B cell (primary cell): ENCODE measurements at regions not wholly inside any gene's neighbourhood (a gene's known extent, or its start where the extent isn't known, plus 50 kb on each side); places are given as distances from the start of the nearest gene placed in this dataset.

ENCODE experiments used
- ATAC-seq: fragments of 200-7000 bp; cut with Tn5 transposase; one replicate; pipeline ENCODE4 v1.10.0; 2021; ENCODE audit warnings: low read depth, mild to moderate bottlenecking, moderate number of reproducible peaks, moderate library complexity
- CTCF ChIA-PET: fragments of 350-600 bp; sonication (Branson Sonifier 250); formaldehyde crosslinking; loops from one replicate; lab custom pipeline; 2021; ENCODE audit warnings: antibody characterized with exemption, inconsistent platforms; lab: Charles Lee
- POLR2A ChIA-PET: fragments of 350-600 bp; sonication (Branson Sonifier 250); formaldehyde crosslinking; loops from one replicate; lab custom pipeline; 2021; ENCODE audit warnings: antibody characterized with exemption; lab: Charles Lee
- DNase-seq: peaks from one replicate; pipeline ENCODE4 v3.0.0; 2013
- H2AFZ ChIP-seq: 2 replicates; pipeline ENCODE4 v1.6.1; 2012; ENCODE audit warnings: mild to moderate bottlenecking, low read depth, low read length; ENCODE audit not compliant: insufficient read depth, poor library complexity, severe bottlenecking
- H3K27ac ChIP-seq, 2 donors: 1 replicate in 1 of 2; 2 replicates in 1 of 2; pipeline ENCODE4 v1.5.1; 2012 to 2013; ENCODE audit warnings: low read length in 2 of 2, mild to moderate bottlenecking in 2 of 2, moderate library complexity in 1 of 2
- H3K27me3 ChIP-seq, 4 experiments: fragments of 200-600 bp in 1 of 4; sonication (generic) in 1 of 4; replicated peaks in 1 of 4; 1 replicate in 2 of 4; 2 replicates in 2 of 4; pipeline versions ENCODE4 v1.6.1 to v1.7.0; 2013 to 2016; ENCODE audit warnings: low read length in 3 of 4, mild to moderate bottlenecking in 2 of 4, mixed read lengths in 1 of 4, moderate library complexity in 1 of 4; ENCODE audit not compliant: insufficient read depth in 4 of 4, control insufficient read depth in 3 of 4; ENCODE audit errors: control extremely low read depth in 1 of 4
- H3K36me3 ChIP-seq, 2 experiments: replicated peaks in 1 of 2; 1 replicate in 1 of 2; 2 replicates in 1 of 2; pipeline versions ENCODE4 v1.6.1 to v1.7.1; 2013; ENCODE audit warnings: low read length in 1 of 2; ENCODE audit not compliant: insufficient read depth in 2 of 2, control insufficient read depth in 1 of 2; ENCODE audit errors: control extremely low read depth in 1 of 2, extremely low read depth in 1 of 2
- H3K4me1 ChIP-seq, 2 donors: fragments of 200-600 bp in 1 of 2; sonication (generic) in 1 of 2; 1 replicate in 1 of 2; 2 replicates in 1 of 2; pipeline versions ENCODE4 v1.5.1 to v1.6.1; 2013 to 2017; ENCODE audit warnings: low read length in 2 of 2; ENCODE audit not compliant: control insufficient read depth in 2 of 2, insufficient read depth in 2 of 2
- H3K4me2 ChIP-seq: replicated peaks from 2 replicates; pipeline ENCODE3; 2012; ENCODE audit warnings: mild to moderate bottlenecking, low read depth, low read length; ENCODE audit not compliant: poor library complexity, severe bottlenecking
- H3K4me3 ChIP-seq, 5 experiments: fragments of 200-600 bp in 1 of 5; sonication (generic) in 1 of 5; 1 replicate in 3 of 5; 2 replicates in 2 of 5; pipeline versions ENCODE4 v1.5.1 to v1.7.0; 2011 to 2016; ENCODE audit warnings: low read length in 4 of 5, mild to moderate bottlenecking in 4 of 5, low read depth in 2 of 5, control low read depth in 1 of 5, moderate library complexity in 1 of 5; ENCODE audit not compliant: insufficient read depth in 1 of 5; ENCODE audit errors: control extremely low read depth in 1 of 5, extremely low read depth in 1 of 5
- H3K79me2 ChIP-seq: fragments of 200-600 bp; sonication (generic); one replicate; pipeline ENCODE4 v1.6.0; 2016; ENCODE audit warnings: low read length; ENCODE audit not compliant: control insufficient read depth, insufficient read depth
- H3K9ac ChIP-seq: fragments of 200-600 bp; sonication (generic); 2 replicates; pipeline ENCODE4 v1.6.1; 2017; ENCODE audit warnings: mild to moderate bottlenecking, low read length, moderate library complexity
- H3K9me3 ChIP-seq, 3 donors: one replicate each; pipeline versions ENCODE4 v1.6.1 to v1.7.1; 2013; ENCODE audit warnings: low read length in 2 of 3; ENCODE audit not compliant: control insufficient read depth in 2 of 3, insufficient read depth in 1 of 3; ENCODE audit errors: control extremely low read depth in 1 of 3
- H4K20me1 ChIP-seq: 2 replicates; pipeline ENCODE4 v1.6.0; 2012; ENCODE audit warnings: mild to moderate bottlenecking, low read length; ENCODE audit not compliant: insufficient read depth, control insufficient read depth, poor library complexity, severe bottlenecking
- H3K27ac Mint-ChIP-seq: one replicate; pipeline ENCODE4 v1.8.0; 2021; ENCODE audit warnings: mixed read lengths
- H3K27me3 Mint-ChIP-seq: one replicate; pipeline ENCODE4 v1.8.0; 2021; ENCODE audit warnings: mixed read lengths
- H3K4me1 Mint-ChIP-seq: one replicate; pipeline ENCODE4 v1.8.0; 2021; ENCODE audit warnings: mixed read lengths
- H3K4me3 Mint-ChIP-seq: one replicate; pipeline ENCODE4 v1.8.0; 2021; ENCODE audit warnings: mixed read lengths
- H3K9me3 Mint-ChIP-seq: one replicate; pipeline ENCODE4 v1.8.0; 2022; ENCODE audit warnings: mixed read lengths; ENCODE audit not compliant: insufficient read depth
- EZH2 ChIP-seq: IDR thresholded peaks from 2 replicates; pipeline ENCODE4 v1.6.1; 2012; ENCODE audit warnings: borderline replicate concordance, low read depth, mild to moderate bottlenecking, moderate library complexity, low read length; ENCODE audit not compliant: insufficient read depth, poor library complexity, severe bottlenecking
- WGBS: methylation state at CpG from one replicate; pipeline ENCODE4 v1.1.5; 2013; ENCODE audit warnings: missing lambda C conversion rate; ENCODE audit not compliant: insufficient coverage; 5-methylcytosine and 5-hydroxymethylcytosine counted together
- intact Hi-C: fragments of 100-400 bp; cut with micrococcal nuclease; formaldehyde crosslinking; loops from one replicate; pipeline ENCODE4 v1.10.0; 2022
- TF ChIP-seq, protein P1 (sequence below): fragments of 200-600 bp; IDR thresholded peaks from one replicate; pipeline ENCODE4 v1.8.0; 2022; ENCODE audit warnings: antibody characterized with exemption, mild to moderate bottlenecking

DNA sequence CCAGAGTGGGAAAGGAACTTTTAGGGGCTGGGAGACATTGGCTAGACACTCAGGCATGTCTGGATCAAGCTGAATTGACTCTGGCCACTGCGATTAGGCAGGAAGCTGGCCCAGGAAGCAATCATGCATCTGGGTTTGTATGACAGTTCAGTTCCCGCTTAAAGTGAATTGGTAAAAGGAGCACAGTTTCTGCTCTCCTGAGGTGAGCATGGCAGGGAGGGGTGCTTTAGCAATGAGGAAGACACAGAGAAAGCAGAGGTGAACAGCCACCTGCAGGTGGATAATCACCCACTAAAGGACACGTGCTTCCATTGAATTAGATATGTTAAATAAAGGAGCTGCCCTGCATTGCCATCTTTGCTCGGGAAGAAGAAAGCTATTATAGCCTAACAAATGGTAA lies 248.1 kb upstream of the MAP3K1 start:
- Mint-ChIP-seq H3K27ac (no peak overlapping the region), H3K4me3 (no peak overlapping the region), H3K27me3 (no peaks in the 10 kb centered on the region), H3K9me3 (no peaks in the 10 kb centered on the region), H3K4me1 (peaks cover 41% of the 10 kb centered on the region)
- H2AFZ ChIP-seq, result no peak overlapping the region
- H3K79me2 ChIP-seq, result no peaks in the 10 kb centered on the region
- intact Hi-C loops, result loop anchor here (2.0 to 5.0 kb wide), 4 partner anchors 16 to 296 kb away; no protein-coding TSS in a partner anchor
- H3K36me3 ChIP-seq, result no peaks in the 10 kb centered on the region
- ChIA-PET POLR2A (interaction anchor here (3.1 kb wide), 1 partner anchor 21 kb away, joined by 13 read pairs; no protein-coding TSS in a partner anchor), CTCF (interaction anchor here (1.2 to 1.6 kb wide), 2 partner anchors 17 to 22 kb away, joined by 3 read pairs; no protein-coding TSS in a partner anchor)
- H3K27me3 ChIP-seq, result no peaks in the 10 kb centered on the region
- DNase-seq (no peak), ATAC-seq (no peak)
- H3K9ac ChIP-seq, result no peak overlapping the region
- no peaks in the 10 kb centered on the region for H4K20me1 ChIP-seq
- no peaks in the 10 kb centered on the region for H3K9me3 ChIP-seq
- TF ChIP-seq, protein P1, sequence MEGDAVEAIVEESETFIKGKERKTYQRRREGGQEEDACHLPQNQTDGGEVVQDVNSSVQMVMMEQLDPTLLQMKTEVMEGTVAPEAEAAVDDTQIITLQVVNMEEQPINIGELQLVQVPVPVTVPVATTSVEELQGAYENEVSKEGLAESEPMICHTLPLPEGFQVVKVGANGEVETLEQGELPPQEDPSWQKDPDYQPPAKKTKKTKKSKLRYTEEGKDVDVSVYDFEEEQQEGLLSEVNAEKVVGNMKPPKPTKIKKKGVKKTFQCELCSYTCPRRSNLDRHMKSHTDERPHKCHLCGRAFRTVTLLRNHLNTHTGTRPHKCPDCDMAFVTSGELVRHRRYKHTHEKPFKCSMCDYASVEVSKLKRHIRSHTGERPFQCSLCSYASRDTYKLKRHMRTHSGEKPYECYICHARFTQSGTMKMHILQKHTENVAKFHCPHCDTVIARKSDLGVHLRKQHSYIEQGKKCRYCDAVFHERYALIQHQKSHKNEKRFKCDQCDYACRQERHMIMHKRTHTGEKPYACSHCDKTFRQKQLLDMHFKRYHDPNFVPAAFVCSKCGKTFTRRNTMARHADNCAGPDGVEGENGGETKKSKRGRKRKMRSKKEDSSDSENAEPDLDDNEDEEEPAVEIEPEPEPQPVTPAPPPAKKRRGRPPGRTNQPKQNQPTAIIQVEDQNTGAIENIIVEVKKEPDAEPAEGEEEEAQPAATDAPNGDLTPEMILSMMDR, result no peak
- TF ChIP-seq EZH2, result no peak
- no peak overlapping the region for H3K4me2 ChIP-seq
- peaks cover 34 to 35% of the 10 kb centered on the region in 2 donors for H3K4me1 ChIP-seq
- 50% methylated on average over 2 of the region's 4 CpGs for WGBS
- H3K27ac ChIP-seq, result no peak overlapping the region
- no peak overlapping the region for H3K4me3 ChIP-seq

DNA sequence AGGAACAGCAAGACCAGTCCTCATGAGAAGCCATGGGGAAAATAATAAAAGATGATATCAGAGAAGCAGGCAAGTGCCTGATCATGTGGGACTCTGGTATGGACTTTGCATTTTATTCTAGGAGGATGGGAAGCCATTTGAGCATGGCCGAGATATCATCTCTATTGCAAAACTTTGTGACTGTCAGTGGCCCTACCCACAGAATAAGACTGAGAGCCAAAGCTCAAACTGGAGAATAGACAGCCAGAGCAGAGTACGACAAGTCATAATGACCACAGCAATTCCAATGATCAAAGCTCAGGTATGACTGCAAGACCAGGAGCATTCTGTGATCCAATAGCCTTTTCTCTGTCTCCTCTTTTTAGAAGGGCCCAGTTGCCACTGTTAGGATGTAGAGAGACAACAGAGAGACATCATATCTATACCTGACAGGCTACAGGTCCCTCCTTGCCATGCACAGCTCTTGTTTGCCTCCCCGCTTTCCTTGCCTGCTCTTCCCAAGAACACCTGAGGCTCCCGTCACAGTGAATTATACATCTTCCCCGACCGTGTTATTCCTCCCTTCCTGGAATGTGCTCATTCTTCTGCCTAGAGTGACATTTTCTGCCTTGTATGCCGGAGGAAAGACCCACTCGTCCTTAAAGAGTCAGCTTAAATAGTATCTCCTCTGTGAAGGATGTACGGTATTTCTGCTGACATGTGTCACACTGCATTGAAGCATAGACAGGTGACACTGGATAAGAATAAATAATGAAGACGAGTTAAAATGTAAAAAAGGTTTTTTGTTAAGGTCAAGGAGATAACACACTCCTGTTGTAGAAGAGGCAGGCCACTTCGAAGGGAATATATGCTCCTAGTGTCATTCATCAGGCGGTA lies 248.7 kb upstream of the MAP3K1 start:
- intact Hi-C loops, result loop anchor here (2.0 to 5.0 kb wide), 4 partner anchors 16 to 296 kb away; no protein-coding TSS in a partner anchor
- Histone ChIP-seq H3K27me3 (no peaks in the 10 kb centered on the region), H3K9me3 (no peaks in the 10 kb centered on the region), H3K79me2 (no peaks in the 10 kb centered on the region), H4K20me1 (no peaks in the 10 kb centered on the region), H2AFZ (no peak overlapping the region), H3K4me2 (peak overlapping the region; percentile 68), H3K27ac (no peak overlapping the region), H3K4me3 (no peak overlapping the region), H3K4me1 (peaks cover 34 to 35% of the 10 kb centered on the region in 2 donors), H3K9ac (no peak overlapping the region), H3K36me3 (no peaks in the 10 kb centered on the region)
- ChIA-PET CTCF (interaction anchor here (1.2 to 4.1 kb wide), 8 partner anchors 9 to 271 kb away, joined by 3 to 21 read pairs (median 6); no protein-coding TSS in a partner anchor), POLR2A (interaction anchor here (0.6 to 3.1 kb wide), 2 partner anchors 19 to 22 kb away, joined by 3 to 13 read pairs; no protein-coding TSS in a partner anchor)
- TF ChIP-seq EZH2, result no peak
- TF ChIP-seq, protein P1, result no peak
- Mint-ChIP-seq H3K4me3 (no peak overlapping the region), H3K27ac (peak overlapping the region; percentile 69), H3K9me3 (no peaks in the 10 kb centered on the region), H3K27me3 (no peaks in the 10 kb centered on the region), H3K4me1 (peaks cover 41% of the 10 kb centered on the region)
- ATAC-seq, result no peak
- no peak for DNase-seq
- WGBS, result 92% methylated on average over 12 of the region's 12 CpGs
